ENCODE measurements at regions not wholly inside any gene's neighbourhood (a gene's known extent, or its start where the extent isn't known, plus 50 kb on each side); places are given as distances from the start of the nearest gene placed in this dataset.

GRCh38 chr9:109935406-109936087, 155.5 kb downstream of the PALM2AKAP2 start:
- TF ChIP-seq, protein P1, sequence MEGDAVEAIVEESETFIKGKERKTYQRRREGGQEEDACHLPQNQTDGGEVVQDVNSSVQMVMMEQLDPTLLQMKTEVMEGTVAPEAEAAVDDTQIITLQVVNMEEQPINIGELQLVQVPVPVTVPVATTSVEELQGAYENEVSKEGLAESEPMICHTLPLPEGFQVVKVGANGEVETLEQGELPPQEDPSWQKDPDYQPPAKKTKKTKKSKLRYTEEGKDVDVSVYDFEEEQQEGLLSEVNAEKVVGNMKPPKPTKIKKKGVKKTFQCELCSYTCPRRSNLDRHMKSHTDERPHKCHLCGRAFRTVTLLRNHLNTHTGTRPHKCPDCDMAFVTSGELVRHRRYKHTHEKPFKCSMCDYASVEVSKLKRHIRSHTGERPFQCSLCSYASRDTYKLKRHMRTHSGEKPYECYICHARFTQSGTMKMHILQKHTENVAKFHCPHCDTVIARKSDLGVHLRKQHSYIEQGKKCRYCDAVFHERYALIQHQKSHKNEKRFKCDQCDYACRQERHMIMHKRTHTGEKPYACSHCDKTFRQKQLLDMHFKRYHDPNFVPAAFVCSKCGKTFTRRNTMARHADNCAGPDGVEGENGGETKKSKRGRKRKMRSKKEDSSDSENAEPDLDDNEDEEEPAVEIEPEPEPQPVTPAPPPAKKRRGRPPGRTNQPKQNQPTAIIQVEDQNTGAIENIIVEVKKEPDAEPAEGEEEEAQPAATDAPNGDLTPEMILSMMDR (IDR thresholded peaks at IDR 0.05): no peak
- TF ChIP-seq POLR2A (IDR thresholded peaks at IDR 0.05): no peak
